ENCODE measurements at regions not wholly inside any gene's neighbourhood (a gene's known extent, or its start where the extent isn't known, plus 50 kb on each side); places are given as distances from the start of the nearest gene placed in this dataset.
"Not testable (repeated sequence)": the region's sequence is repeated elsewhere in the genome, so short reads cannot be mapped to it uniquely, and the experiment has no call there.

- DNase-seq (ENCODE audit: low read depth), result no peak
Observed at GRCh38 chr17:33562792-33563191, 269.7 kb upstream of the ASIC2 start.

DNA sequence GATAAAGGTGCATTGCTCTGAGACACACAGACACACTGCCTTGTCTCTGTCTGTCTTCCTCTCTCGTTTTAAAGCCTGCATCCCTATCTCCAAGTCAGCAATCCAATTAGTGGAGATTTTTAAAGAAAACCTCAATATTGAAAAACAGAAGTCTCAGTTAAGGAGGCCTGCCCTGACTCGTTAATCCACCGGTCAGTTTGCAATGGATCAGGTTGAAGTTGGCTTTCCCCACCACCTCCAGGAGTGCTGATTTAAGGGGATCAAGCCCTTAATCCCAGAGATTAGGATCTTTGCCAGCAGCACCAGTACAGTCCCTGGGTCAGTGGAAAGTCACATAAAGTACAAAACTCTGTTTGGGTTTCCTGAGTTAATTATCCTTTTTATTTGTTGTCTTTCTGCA is 271.1 kb upstream of the ASIC2 start:
- DNase-seq (ENCODE audit: low read depth), result no peak

- no peak for DNase-seq (ENCODE audit: low read depth)
Observed at GRCh38 chr17:33567223-33567622, 274.1 kb upstream of the ASIC2 start.

GRCh38 chr17:33572615-33573014 is 279.5 kb upstream of the ASIC2 start:
- DNase-seq (ENCODE audit: low read depth), result no peak

DNA sequence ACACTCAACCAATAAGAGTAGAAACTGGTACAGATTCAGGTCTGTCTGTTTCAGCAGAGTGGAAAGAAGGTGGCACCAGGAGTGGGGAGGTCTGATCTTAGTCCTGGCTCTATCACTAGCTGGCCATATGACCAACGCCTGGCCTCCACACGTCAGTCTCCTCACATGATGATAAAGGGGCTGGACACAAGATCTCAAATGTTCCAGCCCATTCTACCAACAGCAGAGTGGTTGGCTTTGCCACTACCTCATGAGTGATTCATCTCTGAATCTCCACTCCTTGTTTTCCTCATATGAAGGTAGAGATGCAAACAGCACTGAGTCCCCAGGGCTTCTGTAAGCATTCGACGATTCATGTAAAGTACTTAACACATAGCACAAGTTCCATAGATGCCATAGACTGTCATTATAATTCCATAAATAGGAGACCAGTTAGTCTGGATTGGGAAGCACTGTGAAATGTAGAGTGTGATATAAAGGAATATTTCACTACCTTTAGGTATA is 281.9 kb upstream of the ASIC2 start:
- no peak for DNase-seq (ENCODE audit: low read depth)

GRCh38 chr17:33579740-33580139 is 286.6 kb upstream of the ASIC2 start:
- DNase-seq (ENCODE audit: low read depth), result not testable (repeated sequence)

GRCh38 chr17:33580215-33580614 is 287.1 kb upstream of the ASIC2 start:
- DNase-seq (ENCODE audit: low read depth), result no peak

- DNase-seq (ENCODE audit: low read depth), result no peak
Observed at GRCh38 chr17:33582661-33583060, 289.6 kb upstream of the ASIC2 start.

DNA sequence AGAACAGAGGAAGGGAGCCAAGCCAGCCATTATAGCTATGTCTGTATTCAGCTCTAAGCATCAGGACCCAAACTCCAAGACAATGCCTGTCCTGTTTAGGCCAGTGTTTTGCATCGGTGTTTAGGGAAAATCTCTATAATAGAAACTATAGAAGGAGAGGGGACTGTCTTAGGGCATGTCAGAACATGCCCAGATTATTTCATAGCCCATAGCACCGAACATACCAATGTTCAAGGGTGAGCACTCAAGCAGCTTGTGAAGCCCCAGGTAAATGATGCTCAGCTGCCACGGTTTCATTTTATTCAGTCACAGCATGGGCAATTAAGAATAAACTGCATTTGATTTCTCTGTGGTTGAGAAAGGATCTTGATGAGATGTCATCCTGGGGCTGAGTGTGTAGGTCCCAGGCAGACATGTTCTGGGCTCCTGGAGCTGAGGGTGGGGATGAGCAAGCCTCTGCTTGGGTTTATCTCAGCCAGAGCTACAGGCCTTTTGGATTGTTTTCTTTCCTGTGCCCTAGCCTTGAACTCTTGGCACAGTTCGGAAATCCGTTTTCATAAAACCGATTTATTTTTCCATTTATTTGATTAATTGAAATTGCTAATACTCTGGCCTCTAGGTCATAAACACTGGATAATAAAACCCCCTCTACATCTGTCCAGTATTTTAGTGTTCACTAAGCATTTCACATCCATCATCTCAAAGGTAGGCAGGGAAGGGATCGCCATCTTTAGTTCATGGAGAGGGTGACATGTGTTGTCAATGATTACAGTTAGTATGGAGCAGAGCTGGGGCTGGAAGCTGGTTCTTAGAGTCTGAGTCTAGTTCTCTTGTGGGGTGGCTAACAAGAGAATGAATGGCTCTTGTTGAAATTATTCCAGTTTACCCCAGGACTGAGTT is 290.7 kb upstream of the ASIC2 start:
- no peak for DNase-seq (ENCODE audit: low read depth)

GRCh38 chr17:33593991-33594390 is 300.9 kb upstream of the ASIC2 start:
- DNase-seq (ENCODE audit: low read depth), result no peak

- DNase-seq (ENCODE audit: low read depth), result no peak
Observed at GRCh38 chr17:33595828-33596227, 302.7 kb upstream of the ASIC2 start.

- no peak for DNase-seq (ENCODE audit: low read depth)
Observed at GRCh38 chr17:33596899-33597298, 303.8 kb upstream of the ASIC2 start.

DNA sequence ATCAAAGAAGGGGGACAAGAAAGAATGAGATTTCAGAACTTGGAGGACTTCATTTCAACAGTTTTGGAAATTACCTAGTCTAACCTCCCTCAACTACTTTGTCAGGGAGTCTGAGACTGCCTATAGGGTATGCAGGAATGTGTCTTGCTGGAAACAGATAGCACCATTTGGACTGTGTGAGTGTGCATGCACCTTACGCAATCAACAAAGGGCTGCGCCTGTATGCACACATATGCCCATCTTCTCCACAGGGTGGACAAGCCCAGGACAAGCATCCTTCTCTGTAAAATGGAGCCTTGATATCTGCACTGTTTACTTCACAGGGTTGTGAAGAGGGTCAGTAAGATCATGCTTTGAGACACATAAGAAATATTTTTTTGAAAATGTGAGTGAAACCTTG is 305.7 kb upstream of the ASIC2 start:
- no peak for DNase-seq (ENCODE audit: low read depth)

DNA sequence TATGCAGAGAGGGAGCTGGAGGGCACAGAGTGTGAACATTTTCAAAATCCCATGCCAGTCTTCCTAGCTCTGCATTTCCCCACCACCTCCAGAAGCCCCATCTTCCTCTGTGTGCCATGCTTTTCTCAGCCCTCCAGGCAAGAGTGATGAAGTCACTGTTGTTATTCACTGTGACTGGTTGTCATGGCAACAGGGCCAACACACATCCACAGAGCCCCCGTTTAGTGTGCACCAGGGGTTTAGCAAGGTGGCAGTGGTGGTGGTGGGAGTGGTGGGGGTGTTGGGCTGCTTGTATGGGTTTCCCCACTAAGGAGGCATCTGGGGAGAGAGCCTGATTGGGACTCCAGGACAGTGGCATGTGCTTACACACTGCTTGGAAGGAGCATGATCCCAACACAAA is 309.9 kb upstream of the ASIC2 start:
- no peak for DNase-seq (ENCODE audit: low read depth)

DNA sequence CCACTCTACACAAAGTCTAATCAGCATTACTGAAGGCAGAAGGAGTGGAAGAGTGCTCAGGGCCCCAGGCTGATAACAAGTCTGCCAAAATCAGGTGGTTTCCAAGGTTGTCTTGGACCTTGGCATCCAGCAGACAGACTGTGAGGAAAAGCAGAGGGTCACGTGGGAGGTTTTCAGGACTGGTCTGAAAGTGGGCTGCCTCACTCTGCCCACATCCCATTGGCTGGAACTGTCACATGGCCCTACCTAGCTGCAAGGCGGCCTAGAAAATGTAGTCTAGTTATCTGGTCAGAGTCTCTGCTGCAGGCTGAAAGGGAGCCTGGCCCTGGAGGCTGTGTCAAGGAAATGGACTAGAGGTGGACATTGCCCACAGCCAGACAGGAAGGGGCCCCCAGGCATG is 310.7 kb upstream of the ASIC2 start:
- no peak for DNase-seq (ENCODE audit: low read depth)

DNA sequence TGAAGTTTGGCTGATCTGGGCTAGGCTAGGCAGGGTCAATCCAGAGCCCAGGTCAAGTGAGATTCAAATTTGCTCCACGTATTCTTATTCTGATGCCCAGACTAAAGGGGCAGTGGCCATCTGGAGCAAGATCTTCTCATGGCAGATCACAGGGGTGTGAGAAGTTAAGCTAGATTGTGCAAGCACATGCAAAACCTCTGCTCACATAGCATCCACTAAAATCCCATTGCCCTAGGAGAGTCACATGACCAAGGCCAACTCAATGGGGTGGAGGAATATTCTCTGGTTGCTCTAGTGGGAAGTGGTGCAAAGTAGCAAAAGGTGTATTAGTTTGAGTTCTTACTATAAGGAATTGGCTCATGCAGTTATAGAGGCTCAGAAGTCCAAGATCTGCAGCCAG is 318.4 kb upstream of the ASIC2 start:
- DNase-seq (ENCODE audit: low read depth), result no peak

DNA sequence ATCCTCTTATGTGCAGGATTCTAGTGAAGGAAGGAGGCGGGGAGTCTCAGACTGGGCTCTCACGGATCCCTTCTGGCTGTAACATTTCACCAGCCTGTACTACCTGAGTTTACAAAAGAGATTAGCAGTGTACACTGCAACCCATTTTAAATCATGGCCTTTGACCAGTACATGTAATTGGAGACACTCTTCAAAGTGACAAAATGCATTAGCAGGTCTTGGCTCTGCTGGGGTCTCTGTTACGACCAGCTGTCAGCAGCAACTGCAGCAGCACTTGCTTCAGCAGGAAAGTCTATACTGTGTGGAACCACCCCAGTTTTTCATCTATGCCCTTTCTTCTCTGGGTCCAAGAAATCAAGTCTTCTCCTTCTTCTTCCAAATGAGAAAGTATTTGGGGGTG is 322.8 kb upstream of the ASIC2 start:
- no peak for DNase-seq (ENCODE audit: low read depth)

GRCh38 chr17:33623841-33624240 is 330.7 kb upstream of the ASIC2 start:
- DNase-seq (ENCODE audit: low read depth), result no peak

DNA sequence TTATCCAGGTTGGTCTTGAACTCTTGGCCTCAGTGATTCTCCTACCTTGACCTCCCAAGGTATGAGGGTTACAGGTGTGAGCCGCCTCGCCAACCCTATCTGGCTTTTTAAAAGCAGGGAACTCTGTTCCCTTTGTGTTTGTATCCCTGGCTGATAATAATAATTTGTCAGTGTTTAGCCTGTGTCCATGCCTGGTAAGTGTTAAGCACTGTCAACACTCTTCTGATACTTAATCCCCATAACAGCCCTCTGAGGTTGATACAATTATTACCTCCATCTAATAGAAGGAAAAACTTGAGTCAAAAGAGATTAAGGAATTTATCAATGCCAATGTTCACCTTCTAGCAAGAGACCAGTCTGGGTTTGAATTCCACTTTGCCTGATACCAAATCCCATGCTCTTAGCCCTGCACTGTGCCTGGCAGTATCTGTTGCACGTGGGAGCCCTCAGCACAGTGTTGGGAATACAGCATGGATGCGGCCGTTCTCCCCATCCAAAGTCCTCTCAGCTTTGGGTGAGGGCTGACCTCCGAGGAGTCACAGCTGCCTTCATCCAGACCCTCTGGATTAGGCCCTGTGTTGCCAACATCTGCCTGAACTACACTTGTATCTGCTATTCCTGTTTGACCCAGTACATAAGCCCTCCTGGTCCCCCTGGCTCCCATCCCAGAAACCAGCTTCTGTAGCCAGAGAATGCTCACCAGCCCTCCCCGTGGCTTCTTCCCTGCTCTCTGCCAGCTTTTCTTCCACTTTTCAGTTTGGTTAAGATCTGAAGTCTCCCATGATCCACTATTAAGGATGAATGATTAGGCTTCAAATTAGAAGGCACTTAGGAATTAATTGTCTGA is 335.6 kb upstream of the ASIC2 start:
- DNase-seq (ENCODE audit: low read depth), result no peak

DNA sequence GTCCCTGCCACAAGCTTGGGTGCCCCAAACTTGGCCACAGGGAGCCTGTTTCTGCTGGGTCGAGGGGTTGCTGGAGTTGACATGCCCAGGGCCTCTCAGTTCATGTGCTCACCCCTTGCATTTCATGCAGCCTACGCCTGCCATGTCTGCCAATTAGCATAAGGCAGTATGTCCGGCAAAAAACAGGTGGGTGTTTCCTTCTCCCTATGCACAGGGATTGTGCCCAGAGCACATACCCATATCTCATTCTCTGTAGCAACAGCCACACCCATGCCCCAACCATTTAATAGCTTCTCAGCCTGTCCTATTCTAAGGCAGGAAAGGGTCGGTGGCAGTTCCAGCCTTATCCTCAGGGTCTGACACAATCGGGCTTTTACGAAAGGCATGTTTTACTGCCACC is 340.4 kb upstream of the ASIC2 start:
- DNase-seq (ENCODE audit: low read depth), result no peak

- DNase-seq (ENCODE audit: low read depth), result no peak
Observed at GRCh38 chr17:33637534-33637933, 344.4 kb upstream of the ASIC2 start.

DNA sequence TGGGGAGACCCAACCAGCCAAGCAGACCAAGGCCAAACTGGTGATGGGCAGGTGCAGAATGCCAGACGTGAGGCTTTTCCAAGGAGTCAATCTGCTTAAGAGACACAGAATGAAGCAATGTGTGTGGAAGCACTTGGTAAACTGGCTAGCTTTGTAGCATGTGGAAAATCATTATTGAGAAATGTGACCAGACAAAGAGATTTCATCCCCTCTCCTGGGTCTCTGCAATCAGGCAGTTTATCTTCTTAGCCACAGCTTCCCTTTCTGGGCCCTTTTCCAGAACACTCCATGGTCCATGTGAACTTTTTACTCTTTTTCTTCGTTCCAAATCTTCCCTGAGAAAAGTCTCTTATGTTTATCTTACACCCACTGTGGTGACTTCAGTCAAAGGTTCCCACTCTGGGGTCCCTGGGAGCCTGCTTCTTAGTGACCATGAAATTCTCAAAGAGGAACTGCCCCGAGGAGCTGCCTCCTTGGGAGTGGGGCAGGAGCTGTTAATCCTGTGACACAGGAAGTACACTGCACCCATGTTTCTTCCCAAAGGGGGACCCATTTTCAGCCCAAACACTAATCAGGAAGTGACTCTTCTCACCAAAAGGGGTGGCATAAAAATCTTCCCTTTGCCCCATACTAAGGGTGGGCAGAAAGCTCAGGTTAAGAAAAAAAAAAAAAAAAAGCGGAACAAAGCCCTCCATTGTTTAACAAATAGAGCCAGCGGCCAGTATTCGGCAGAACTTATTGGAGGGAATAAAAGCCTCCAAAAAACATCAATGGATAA is 346.2 kb upstream of the ASIC2 start:
- no peak for DNase-seq (ENCODE audit: low read depth)
